GM21576 (cell line): ENCODE measurements at regions not wholly inside any gene's neighbourhood (a gene's known extent, or its start where the extent isn't known, plus 50 kb on each side); places are given as distances from the start of the nearest gene placed in this dataset.

ENCODE experiments used
- ATAC-seq: cut with Tn5 transposase; IDR thresholded peaks from one replicate; pipeline ENCODE4 v1.9.1; 2021; ENCODE audit warnings: mild to moderate bottlenecking, moderate library complexity; ENCODE audit not compliant: unreplicated experiment

DNA sequence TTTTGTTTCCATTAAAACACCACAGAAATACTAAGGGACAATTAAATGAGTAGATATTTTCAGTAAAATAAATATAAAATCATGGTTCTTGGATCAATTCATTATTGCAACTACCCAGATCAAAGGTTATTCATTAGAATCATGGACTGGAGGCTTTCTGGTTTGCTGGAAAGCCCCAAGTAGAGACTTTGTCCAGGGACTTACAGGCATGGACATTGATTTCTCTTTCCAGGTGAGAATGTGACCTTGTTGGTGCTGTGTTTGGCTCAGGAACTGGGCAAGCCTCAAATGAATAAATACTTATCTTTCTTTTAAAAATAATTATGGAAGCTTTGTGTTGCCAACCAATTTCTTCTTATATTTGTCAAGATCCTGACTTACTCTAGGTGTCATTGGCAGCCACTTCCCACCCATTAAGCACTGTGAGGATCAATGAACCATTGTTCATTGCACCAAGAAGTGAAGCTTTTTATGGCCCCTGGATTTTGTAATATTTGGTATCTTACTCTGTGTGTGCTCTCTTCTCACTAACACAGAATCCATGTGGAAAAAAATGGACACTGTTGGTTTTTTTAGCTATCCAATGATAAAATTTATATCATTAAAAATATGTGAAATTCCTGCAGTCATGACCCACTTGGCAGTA is 205.8 kb upstream of the NRXN1 start:
- no peak for ATAC-seq

DNA sequence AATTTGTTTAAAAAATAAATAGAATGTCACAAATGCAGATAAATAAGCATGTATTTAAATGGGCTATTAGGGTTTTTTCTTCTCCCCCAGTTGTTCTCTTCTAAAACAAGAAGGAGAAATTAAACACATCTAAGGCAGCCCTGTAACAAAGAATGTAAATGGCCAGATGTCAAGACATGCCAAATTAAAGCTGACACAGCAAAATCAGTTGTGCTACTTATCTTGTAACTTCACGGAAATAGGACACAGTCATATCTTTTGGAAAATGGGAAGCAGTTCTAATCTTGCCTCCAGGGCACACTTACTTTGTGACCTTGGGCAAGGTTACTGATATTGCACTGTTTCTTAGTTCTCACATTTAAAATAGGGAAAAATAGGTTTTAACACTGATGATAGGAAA is 200.1 kb upstream of the NRXN1 start:
- ATAC-seq, result no peak

DNA sequence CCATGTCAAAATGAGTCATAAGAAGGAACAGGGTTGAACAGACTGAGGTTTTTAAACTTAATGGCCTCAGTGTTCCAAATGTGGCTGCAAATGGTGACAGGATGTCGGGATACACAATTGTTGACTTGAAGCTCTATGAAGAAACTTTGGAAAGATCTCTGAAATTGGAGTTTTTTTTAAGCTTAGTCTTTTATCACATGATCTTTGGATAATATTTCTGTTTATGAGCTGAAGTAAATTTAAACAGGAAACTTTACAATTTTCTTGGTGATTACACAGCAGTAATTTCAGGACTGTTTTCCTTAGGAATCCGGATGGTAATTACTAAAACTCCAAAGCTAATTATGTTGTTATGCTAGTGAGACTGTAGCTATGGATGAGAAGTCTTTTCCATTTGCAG is 199.1 kb upstream of the NRXN1 start:
- no peak for ATAC-seq

- ATAC-seq, result no peak
Measured at GRCh38 chr2:51225377-51225776, 193.4 kb upstream of the NRXN1 start.

GRCh38 chr2:51224790-51225189 is 192.9 kb upstream of the NRXN1 start:
- no peak for ATAC-seq

GRCh38 chr2:51222106-51222505 is 190.2 kb upstream of the NRXN1 start:
- no peak for ATAC-seq

DNA sequence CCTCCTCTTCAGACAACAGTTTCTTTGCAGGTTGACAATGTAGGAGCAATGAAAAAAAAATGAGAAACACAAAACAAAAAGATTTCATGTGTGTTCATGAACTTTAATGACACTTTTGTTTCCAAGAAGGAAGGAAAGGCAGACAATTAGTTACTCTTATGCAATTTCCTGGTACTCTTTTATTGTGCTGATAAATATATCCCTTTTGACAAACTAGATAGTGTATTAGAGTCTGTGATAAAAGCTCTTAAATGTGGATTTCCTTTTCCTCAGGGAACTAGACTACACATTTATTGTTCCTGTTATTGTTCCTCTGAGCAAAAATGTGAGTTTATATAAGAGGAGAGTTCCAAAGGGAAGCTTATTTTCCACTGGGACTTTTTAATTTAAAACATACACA is 188.7 kb upstream of the NRXN1 start:
- ATAC-seq, result no peak

DNA sequence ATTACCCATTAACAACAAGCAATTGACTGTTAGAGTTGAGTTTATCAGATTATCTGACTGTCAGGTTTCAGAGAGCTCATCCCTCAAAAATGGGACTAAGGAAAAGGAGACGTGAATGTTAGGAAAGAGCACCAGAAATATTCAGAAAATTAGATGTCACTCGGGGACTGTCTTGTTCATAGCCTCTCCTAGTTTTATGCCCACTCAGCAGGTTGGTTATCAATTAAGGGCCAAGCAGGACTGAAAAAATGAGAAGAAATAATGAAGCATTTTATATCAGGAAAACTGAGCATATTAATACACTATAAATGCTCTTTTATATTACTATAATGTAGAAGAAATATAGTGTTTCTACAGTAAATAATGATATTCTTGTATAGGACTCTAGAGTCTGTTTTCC is 188.1 kb upstream of the NRXN1 start:
- no peak for ATAC-seq

GRCh38 chr2:51219468-51219867 is 187.5 kb upstream of the NRXN1 start:
- no peak for ATAC-seq

DNA sequence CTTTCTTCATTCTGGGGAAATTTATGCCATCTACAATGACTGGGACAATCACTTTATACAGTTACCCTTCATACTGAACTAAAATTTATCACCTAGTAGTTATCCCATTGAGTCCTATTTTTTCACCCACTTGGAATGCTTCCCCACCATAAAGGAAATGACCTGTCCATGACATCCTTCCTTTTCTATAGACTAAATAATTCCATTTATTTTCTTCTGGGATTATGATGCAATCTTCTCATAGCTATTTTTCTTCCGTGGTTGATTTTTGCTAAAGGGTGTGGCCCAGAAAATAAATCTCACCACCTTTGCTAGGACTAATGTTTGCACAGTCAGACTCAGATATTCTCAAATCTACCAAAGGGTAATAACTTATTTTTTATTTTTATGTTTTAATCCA is 186.1 kb upstream of the NRXN1 start:
- no peak for ATAC-seq

- no peak for ATAC-seq
Measured at GRCh38 chr2:51213826-51214225, 181.9 kb upstream of the NRXN1 start.

DNA sequence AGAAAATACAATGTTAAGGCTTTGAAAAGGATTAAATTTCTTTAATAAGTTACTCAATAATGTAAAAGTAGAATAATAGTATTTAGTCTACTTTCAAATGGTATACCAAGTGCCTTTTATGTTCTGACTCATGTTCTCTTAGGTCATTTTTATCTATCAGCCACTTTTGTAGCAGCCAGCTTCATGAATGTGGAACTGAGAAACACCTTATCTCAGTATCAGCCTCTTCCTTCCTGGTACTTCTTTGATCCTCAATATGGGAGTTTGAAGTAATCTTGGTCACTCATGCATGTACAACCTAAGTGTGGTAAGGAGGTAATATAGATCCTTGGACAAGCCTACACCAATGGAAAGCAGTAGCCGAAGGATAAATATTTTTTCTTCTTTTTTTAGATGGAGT is 180.4 kb upstream of the NRXN1 start:
- no peak for ATAC-seq

- ATAC-seq, result no peak
Measured at GRCh38 chr2:51208521-51208920, 176.6 kb upstream of the NRXN1 start.

DNA sequence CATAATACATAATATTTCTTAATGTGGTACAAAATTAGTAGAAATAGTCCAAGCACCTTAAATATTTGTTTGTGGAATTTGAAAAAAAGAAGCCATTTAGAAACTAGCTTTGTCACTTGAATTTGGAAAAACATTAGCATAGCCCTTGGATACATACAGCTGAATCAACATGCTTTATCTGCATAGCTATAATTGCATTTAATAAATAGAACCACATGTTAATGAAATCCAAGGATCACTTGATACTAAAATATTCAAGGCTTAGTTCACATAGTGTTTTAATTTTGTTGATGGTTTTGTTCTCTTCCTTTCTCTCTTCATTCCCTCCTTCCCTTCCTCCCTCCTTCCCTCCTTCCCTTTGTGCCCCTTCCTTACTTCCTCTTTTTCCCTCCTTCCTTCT is 169.4 kb upstream of the NRXN1 start:
- no peak for ATAC-seq

DNA sequence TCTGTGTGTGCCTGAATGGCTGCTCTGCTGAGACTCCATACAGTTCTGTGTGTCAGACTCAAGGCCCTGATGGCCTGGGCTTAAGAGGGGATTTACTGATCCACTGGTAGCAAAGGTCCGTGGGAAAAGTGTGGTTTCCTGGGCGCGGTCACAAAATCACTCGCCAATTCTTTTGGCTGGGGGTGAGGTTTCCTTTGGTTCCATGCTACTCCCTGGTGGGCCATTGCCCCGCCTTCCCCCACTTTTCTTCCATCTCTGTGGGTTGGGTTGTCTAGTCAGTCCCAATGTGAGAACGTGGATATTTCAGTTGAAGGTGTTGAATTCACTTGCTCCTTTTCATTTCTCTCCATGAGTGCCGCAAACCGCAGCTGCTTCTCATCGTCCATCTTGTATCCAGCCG is 162.7 kb upstream of the NRXN1 start:
- ATAC-seq, result no peak

DNA sequence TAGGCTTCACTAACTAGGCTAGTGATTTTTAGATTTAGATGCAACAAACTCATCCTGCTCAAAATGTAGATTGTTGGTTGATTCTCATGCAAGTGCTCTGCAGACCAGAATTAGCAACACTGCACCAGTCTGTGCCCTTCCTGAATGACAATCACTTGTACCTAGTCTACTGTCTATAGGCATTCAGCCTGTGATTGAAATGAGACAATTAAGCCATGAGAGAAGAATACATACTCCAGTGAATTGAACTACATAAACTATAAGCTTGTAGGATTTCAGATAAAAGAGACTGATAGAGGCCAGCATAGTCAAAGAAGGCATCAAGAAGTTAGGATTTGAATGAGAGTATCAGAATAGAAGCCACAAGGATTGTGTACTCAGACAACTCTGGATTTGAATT is 138.3 kb upstream of the NRXN1 start:
- no peak for ATAC-seq

DNA sequence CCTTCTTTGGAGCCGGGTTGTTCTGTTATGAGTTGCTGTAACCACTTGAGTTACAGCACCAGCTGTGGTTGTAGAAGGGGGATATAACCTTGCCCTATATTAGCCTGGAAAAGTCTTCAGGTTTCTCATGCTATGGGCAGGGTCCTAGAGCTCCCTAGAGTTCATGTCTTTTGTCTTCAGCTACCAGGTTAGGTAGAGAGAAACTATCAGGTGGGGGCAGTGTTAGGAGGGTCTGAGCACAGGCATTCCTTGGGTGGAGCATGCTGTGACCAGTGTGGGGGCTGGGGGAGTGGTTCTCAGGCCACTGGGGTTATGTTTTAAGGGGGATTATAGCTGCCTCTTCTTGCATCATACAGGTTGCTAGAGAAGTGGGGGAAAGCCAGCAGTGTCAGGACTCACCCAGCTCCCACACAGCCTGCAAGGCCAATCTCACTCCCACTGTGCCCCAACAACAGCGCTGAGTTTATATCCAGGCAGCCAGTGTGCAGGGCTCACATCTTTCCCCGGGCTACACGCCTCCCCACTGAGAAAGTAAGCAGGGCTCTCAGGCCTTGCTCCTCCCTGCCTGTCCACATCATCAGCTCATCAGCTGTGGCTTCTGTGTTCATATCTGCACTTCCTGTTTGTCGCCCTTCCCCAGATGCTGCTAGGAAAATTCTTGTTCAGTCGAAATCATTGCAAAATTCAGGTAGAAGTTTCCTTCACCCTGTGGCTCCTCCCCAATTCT is 133.8 kb upstream of the NRXN1 start:
- no peak for ATAC-seq

DNA sequence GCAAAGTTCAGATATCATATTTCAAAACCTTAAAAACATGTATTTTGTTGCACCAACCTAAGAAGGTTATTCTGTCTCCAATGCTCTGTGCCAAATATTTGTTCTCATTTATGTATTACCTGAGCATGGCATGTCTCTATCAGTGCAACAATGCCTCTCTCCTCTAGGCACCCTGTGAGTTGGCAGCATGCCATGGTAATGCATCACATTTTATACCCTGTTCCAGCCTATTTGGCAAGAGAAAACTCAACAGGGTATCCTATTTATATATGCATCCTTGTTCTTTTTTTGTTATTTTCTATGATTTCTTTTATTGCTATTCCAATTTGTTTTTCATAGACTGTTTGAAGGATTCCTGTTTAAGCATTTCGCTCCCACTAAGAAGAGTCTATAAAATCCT is 126.3 kb upstream of the NRXN1 start:
- no peak for ATAC-seq

GRCh38 chr2:51153236-51153635 is 121.3 kb upstream of the NRXN1 start:
- no peak for ATAC-seq

GRCh38 chr2:51151490-51152140 is 119.7 kb upstream of the NRXN1 start:
- no peak for ATAC-seq

GRCh38 chr2:51149725-51150124 is 117.8 kb upstream of the NRXN1 start:
- ATAC-seq, result no peak

GRCh38 chr2:51145761-51146160 is 113.8 kb upstream of the NRXN1 start:
- no peak for ATAC-seq
